ENCODE measurements at regions not wholly inside any gene's neighbourhood (a gene's known extent, or its start where the extent isn't known, plus 50 kb on each side); places are given as distances from the start of the nearest gene placed in this dataset.

GRCh38 chr6:92716638-92717037 is 702.7 kb downstream of the EPHA7 start:
- DNase-seq (ENCODE audit: low spot score) = no peak
- ATAC-seq (ENCODE audit: low FRiP score) = no peak
- no peak for TF ChIP-seq CTCF (IDR thresholded peaks at IDR 0.05)

DNA sequence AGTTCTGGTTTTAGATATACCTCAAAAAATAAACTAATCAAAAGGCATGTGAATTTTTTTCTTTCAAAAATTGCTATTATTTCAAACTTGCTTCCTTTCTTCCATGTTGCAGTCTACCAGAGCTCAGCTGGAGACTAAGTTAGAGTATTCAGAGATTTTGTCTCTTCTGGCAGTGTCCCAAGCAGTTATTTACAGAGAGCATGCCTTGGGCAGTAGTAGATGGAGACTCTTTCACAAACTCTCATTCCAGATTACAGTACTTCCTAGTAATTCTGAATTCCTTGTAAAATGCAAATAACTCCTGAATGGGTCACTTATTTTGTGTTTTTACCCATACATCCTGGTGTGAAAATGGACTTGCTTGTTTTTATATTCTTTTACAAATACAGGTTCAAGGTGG is 703.4 kb downstream of the EPHA7 start:
- DNase-seq (ENCODE audit: low spot score) (no peak), ATAC-seq (ENCODE audit: low FRiP score) (no peak)
- no peak for TF ChIP-seq CTCF (IDR thresholded peaks at IDR 0.05)

GRCh38 chr6:92714346-92714745 is 705.0 kb downstream of the EPHA7 start:
- no peak for ATAC-seq (ENCODE audit: low FRiP score)
- DNase-seq (ENCODE audit: low spot score) = no peak
- TF ChIP-seq CTCF (IDR thresholded peaks at IDR 0.05) = no peak

DNA sequence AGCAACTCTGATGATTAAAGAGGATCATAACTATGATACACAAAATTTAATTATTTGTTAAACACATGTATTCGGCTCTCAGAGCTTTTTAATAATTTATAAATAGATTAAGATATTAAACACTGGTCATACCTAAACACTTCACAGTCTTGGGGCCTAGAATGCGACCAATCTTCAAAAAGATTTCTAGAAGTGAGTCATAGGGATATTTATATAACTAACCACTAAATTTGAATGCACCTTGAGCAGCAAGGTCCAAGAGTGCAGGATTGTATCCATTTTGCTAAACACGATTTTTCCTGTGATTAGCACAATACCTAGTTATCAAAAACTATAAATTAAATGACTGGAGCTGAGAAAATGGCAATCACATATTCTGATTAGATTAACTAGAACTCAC is 709.3 kb downstream of the EPHA7 start:
- TF ChIP-seq CTCF (IDR thresholded peaks at IDR 0.05) = no peak
- ATAC-seq (ENCODE audit: low FRiP score) (no peak), DNase-seq (ENCODE audit: low spot score) (no peak)

DNA sequence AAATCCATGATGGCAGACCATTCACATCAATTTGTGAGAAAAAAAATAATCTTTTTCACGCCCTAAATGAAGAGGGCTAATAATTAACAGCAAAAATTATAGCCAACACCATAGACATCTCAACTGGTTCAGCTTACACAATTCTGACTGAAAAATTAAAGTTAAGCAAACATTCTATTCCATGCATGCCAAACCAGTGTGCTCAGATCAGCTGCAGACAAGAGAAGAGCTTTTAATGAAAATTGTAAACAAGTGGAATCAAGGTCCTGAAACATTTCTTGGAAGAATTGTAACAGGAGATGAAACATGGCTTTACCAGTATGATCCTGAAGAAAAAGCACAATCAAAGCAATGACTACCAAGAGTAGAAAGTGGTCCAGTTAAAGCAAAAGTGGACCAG is 710.4 kb downstream of the EPHA7 start:
- no peak for ATAC-seq (ENCODE audit: low FRiP score)
- TF ChIP-seq CTCF (IDR thresholded peaks at IDR 0.05) = no peak
- no peak for DNase-seq (ENCODE audit: low spot score)

GRCh38 chr6:92708270-92708669 is 711.1 kb downstream of the EPHA7 start:
- ATAC-seq (ENCODE audit: low FRiP score) (no peak), DNase-seq (ENCODE audit: low spot score) (no peak)
- no peak for TF ChIP-seq CTCF (IDR thresholded peaks at IDR 0.05)

- TF ChIP-seq CTCF (IDR thresholded peaks at IDR 0.05) = no peak
- no peak for DNase-seq (ENCODE audit: low spot score)
- ATAC-seq (ENCODE audit: low FRiP score) = no peak
Measured at GRCh38 chr6:92706976-92707375, 712.4 kb downstream of the EPHA7 start.
